Endothelial cell of umbilical vein (primary cell): ENCODE measurements at regions not wholly inside any gene's neighbourhood (a gene's known extent, or its start where the extent isn't known, plus 50 kb on each side); places are given as distances from the start of the nearest gene placed in this dataset.

Experiments used
- BruUV-seq: library from RNA; stranded (reverse); fragments of 400-500 nt; replicated peaks from 2 replicates; lab custom pipeline; 2021; lab: Mats Ljungman, UMichigan
- CTCF ChIA-PET: fragments of 300-600, 350-600 bp; sonication (Branson Sonifier 250); formaldehyde crosslinking; loops from one replicate; lab custom pipeline; 2021; ENCODE audit warnings: antibody characterized with exemption, inconsistent platforms; lab: Charles Lee
- POLR2A ChIA-PET: fragments of 300-600, 350-600 bp; sonication (Branson Sonifier 250); formaldehyde crosslinking; loops from one replicate; lab custom pipeline; 2021; ENCODE audit warnings: antibody characterized with exemption, inconsistent platforms; lab: Charles Lee
- DNase-seq: peaks from one replicate; pipeline ENCODE4 v3.0.0-alpha.2; 2011; ENCODE audit warnings: low read depth, low spot score
- FAIRE-seq: peaks from 2 replicates; lab custom pipeline; 2011; peaks lifted over from hg19 to GRCh38; lab: Jason Lieb, UNC
- H2AFZ ChIP-seq: 2 replicates; pipeline ENCODE4 v1.6.0; 2012; ENCODE audit warnings: low read depth, low read length, control low read depth, inconsistent platforms
- H3K27ac ChIP-seq: 2 replicates; pipeline ENCODE4 v1.5.1; 2011; ENCODE audit warnings: low read depth, mild to moderate bottlenecking, control low read depth, low read length, moderate library complexity; ENCODE audit not compliant: insufficient read depth
- H3K27me3 ChIP-seq, 2 experiments: 2 replicates each; pipeline versions ENCODE4 v1.6.0 to v1.6.1; 2011; ENCODE audit warnings: low read length in 2 of 2, mixed read lengths in 1 of 2; ENCODE audit not compliant: control insufficient read depth in 2 of 2, insufficient read depth in 2 of 2
- H3K36me3 ChIP-seq, 2 experiments: 2 replicates in 1 of 2; 3 replicates in 1 of 2; pipeline ENCODE4 v1.5.1; 2011; ENCODE audit warnings: low read length in 2 of 2, mild to moderate bottlenecking in 1 of 2, moderate library complexity in 1 of 2; ENCODE audit not compliant: control insufficient read depth in 2 of 2, insufficient read depth in 2 of 2; ENCODE audit errors: extremely low read depth in 1 of 2
- H3K4me1 ChIP-seq: 3 replicates; pipeline ENCODE4 v1.5.1; 2011; ENCODE audit warnings: mild to moderate bottlenecking, low read length; ENCODE audit not compliant: control insufficient read depth, insufficient read depth; ENCODE audit errors: extremely low read depth
- H3K4me2 ChIP-seq: 2 replicates; pipeline ENCODE4 v1.6.1; 2011; ENCODE audit warnings: low read length, control low read depth, mixed read lengths; ENCODE audit not compliant: insufficient read depth
- H3K4me3 ChIP-seq, 3 experiments: fragments of 200-600 bp in 1 of 3; sonication (generic), shearing (Covaris generic) in 1 of 3; replicated peaks in 1 of 3; 2 replicates each; pipeline ENCODE4 v1.5.1; 2011 to 2016; ENCODE audit warnings: control low read depth in 3 of 3, low read length in 3 of 3, mild to moderate bottlenecking in 2 of 3, inconsistent platforms in 1 of 3, low read depth in 1 of 3, moderate library complexity in 1 of 3; ENCODE audit not compliant: insufficient read depth in 1 of 3
- H3K79me2 ChIP-seq: 2 replicates; pipeline ENCODE4 v1.6.0; 2012; ENCODE audit warnings: low read length, inconsistent platforms; ENCODE audit not compliant: control insufficient read depth, insufficient read depth
- H3K9ac ChIP-seq: replicated peaks from 2 replicates; pipeline ENCODE3; 2011; ENCODE audit warnings: low read length, control low read depth; ENCODE audit not compliant: insufficient read depth; ENCODE audit errors: extremely low read depth
- H3K9me1 ChIP-seq: replicated peaks from 3 replicates; pipeline ENCODE4 v1.6.0; 2011; ENCODE audit warnings: mild to moderate bottlenecking, low read length; ENCODE audit not compliant: control insufficient read depth, insufficient read depth; ENCODE audit errors: extremely low read depth
- H3K9me3 ChIP-seq: replicated peaks from 2 replicates; pipeline ENCODE4 v1.5.1; 2012; ENCODE audit warnings: low read length, inconsistent platforms; ENCODE audit not compliant: control insufficient read depth, insufficient read depth
- H4K20me1 ChIP-seq: replicated peaks from 2 replicates; pipeline ENCODE3; 2011; ENCODE audit warnings: mild to moderate bottlenecking, low read length; ENCODE audit not compliant: control insufficient read depth, insufficient read depth; ENCODE audit errors: extremely low read depth
- EZH2 ChIP-seq: IDR thresholded peaks from 2 replicates; pipeline ENCODE4 v1.6.1; 2012; ENCODE audit warnings: borderline replicate concordance, low read depth, mild to moderate bottlenecking, moderate library complexity, low read length, inconsistent platforms; ENCODE audit not compliant: severe bottlenecking
- FOS ChIP-seq: IDR thresholded peaks from 2 replicates; pipeline ENCODE4 v1.6.1; 2011; ENCODE audit warnings: mild to moderate bottlenecking, low read length, moderate library complexity, borderline replicate concordance; ENCODE audit not compliant: insufficient read depth
- GATA2 ChIP-seq: IDR thresholded peaks from 2 replicates; pipeline ENCODE4 v1.7.0; 2011; ENCODE audit warnings: low read depth, mild to moderate bottlenecking, moderate library complexity, mixed read lengths, low read length; ENCODE audit not compliant: insufficient read length, insufficient read depth
- JUN ChIP-seq: IDR thresholded peaks from 2 replicates; pipeline ENCODE4 v1.6.1; 2011; ENCODE audit warnings: borderline replicate concordance, low read depth; ENCODE audit not compliant: insufficient read length, insufficient read depth
- MYC ChIP-seq: IDR thresholded peaks from one replicate; pipeline ENCODE4 v1.6.1; 2011; ENCODE audit warnings: mild to moderate bottlenecking, low read depth, low read length
- POLR2A ChIP-seq: IDR thresholded peaks from 2 replicates; pipeline ENCODE4 v1.6.1; 2012; ENCODE audit warnings: low read depth, mild to moderate bottlenecking, control low read depth, low read length
- POLR2AphosphoS5 ChIP-seq: IDR thresholded peaks from 2 replicates; pipeline ENCODE4 v1.6.1; 2012; ENCODE audit warnings: low read depth, mild to moderate bottlenecking, control low read depth, low read length, moderate library complexity; ENCODE audit not compliant: insufficient read depth
- dilution Hi-C: fragments of 300-500 bp; cut with MboI; formaldehyde crosslinking; loops from one replicate; pipeline ENCODE4 v1.15.0; 2019; ENCODE audit warnings: low sequenced_read_pairs; ENCODE audit not compliant: extremely low pct_ligation_motif_present
- intact Hi-C: fragments of 100-400 bp; cut with micrococcal nuclease; formaldehyde crosslinking; loops from one replicate; pipeline ENCODE4 v1.10.0; 2022
- TF ChIP-seq, protein P1 (sequence below): IDR thresholded peaks from 2 replicates; pipeline ENCODE4 v1.6.1; 2011; ENCODE audit not compliant: insufficient read depth, insufficient read length
- TF ChIP-seq, protein P2 (sequence below), 2 donors: IDR thresholded peaks; 1 replicate in 1 of 2; 2 replicates in 1 of 2; pipeline ENCODE4 v1.5.1; 2011; ENCODE audit warnings: low read length in 2 of 2, mild to moderate bottlenecking in 2 of 2, moderate library complexity in 2 of 2, control low read depth in 1 of 2, inconsistent platforms in 1 of 2, low read depth in 1 of 2; ENCODE audit not compliant: insufficient read depth in 1 of 2; ENCODE audit errors: extremely low read depth in 1 of 2

DNA sequence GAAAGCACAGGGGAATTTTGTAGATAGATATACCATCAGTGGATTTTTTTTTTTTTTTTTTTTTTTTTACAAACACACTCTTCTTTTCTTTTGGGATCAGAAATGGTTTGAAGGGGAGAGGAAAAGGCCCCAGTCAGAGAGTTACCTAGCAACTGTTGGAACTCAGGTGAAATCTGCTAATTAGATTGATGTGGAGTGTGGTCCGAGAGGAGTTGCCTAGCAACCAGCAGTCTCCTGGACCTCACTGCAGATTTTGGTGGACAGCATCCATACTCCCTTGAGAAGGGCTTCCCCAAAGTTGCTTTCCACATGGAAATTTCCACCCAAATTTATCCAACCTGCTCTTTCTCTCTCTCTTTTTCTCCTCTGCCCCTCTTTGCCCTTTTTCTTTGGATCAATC, 165.4 kb downstream of the UTP18 start:
- BruUV-seq = no TSS peak
- H3K9me3 ChIP-seq = no peaks in the 10 kb centered on the region
- H2AFZ ChIP-seq = no peak overlapping the region
- DNase-seq (no peak), FAIRE-seq (no peak)
- TF ChIP-seq, protein P1, sequence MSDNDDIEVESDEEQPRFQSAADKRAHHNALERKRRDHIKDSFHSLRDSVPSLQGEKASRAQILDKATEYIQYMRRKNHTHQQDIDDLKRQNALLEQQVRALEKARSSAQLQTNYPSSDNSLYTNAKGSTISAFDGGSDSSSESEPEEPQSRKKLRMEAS = no peak
- no peak for TF ChIP-seq POLR2AphosphoS5
- TF ChIP-seq FOS = no peak
- TF ChIP-seq, protein P2, sequence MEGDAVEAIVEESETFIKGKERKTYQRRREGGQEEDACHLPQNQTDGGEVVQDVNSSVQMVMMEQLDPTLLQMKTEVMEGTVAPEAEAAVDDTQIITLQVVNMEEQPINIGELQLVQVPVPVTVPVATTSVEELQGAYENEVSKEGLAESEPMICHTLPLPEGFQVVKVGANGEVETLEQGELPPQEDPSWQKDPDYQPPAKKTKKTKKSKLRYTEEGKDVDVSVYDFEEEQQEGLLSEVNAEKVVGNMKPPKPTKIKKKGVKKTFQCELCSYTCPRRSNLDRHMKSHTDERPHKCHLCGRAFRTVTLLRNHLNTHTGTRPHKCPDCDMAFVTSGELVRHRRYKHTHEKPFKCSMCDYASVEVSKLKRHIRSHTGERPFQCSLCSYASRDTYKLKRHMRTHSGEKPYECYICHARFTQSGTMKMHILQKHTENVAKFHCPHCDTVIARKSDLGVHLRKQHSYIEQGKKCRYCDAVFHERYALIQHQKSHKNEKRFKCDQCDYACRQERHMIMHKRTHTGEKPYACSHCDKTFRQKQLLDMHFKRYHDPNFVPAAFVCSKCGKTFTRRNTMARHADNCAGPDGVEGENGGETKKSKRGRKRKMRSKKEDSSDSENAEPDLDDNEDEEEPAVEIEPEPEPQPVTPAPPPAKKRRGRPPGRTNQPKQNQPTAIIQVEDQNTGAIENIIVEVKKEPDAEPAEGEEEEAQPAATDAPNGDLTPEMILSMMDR (IDR thresholded peaks at IDR 0.05; ENCODE audit: extremely low read depth in 1 of 2, insufficient read depth in 1 of 2, low read depth in 1 of 2, low read length in 2 of 2) = no peak
- no peak for TF ChIP-seq EZH2
- TF ChIP-seq MYC = no peak
- no peak for TF ChIP-seq POLR2A
- no peak for TF ChIP-seq GATA2
- no peak for TF ChIP-seq JUN
- no peak overlapping the region for H3K27ac ChIP-seq
- no peaks in the 10 kb centered on the region for H4K20me1 ChIP-seq
- ChIA-PET CTCF (no interaction called here), POLR2A (no interaction called here)
- H3K4me1 ChIP-seq = no peaks in the 10 kb centered on the region
- H3K4me2 ChIP-seq = no peak overlapping the region
- H3K9ac ChIP-seq = no peak overlapping the region
- no peak overlapping the region for H3K4me3 ChIP-seq
- no peaks in the 10 kb centered on the region for H3K79me2 ChIP-seq
- H3K27me3 ChIP-seq = no peaks in the 10 kb centered on the region
- H3K9me1 ChIP-seq = no peaks in the 10 kb centered on the region
- intact Hi-C loops = no loop called here
- H3K36me3 ChIP-seq = no peaks in the 10 kb centered on the region
- dilution Hi-C loops = no loop called here
